Nephron (organoid): ENCODE measurements at regions not wholly inside any gene's neighbourhood (a gene's known extent, or its start where the extent isn't known, plus 50 kb on each side); places are given as distances from the start of the nearest gene placed in this dataset.

ENCODE experiments used
- H3K27ac Mint-ChIP-seq, 3 experiments: 2 replicates each; pipeline ENCODE4 v1.8.0; 2020; ENCODE audit warnings: mixed read lengths in 3 of 3, mild to moderate bottlenecking in 2 of 3, moderate library complexity in 1 of 3
- H3K27me3 Mint-ChIP-seq: 2 replicates; pipeline ENCODE4 v1.8.0; 2021; ENCODE audit warnings: low read depth, mild to moderate bottlenecking, moderate library complexity, mixed read lengths
- H3K36me3 Mint-ChIP-seq: 2 replicates; pipeline ENCODE4 v1.8.0; 2020; ENCODE audit warnings: low read depth, mixed read lengths
- H3K4me1 Mint-ChIP-seq: 2 replicates; pipeline ENCODE4 v1.8.0; 2020; ENCODE audit warnings: mixed read lengths
- H3K4me3 Mint-ChIP-seq, 3 experiments: 2 replicates each; pipeline ENCODE4 v1.8.0; 2020; ENCODE audit warnings: mild to moderate bottlenecking in 3 of 3, mixed read lengths in 3 of 3, moderate library complexity in 2 of 3
- H3K9me3 Mint-ChIP-seq: 2 replicates; pipeline ENCODE4 v1.8.0; 2020; ENCODE audit warnings: mixed read lengths
- TF ChIP-seq, protein P1 (sequence below), 3 experiments: fragments of 200-600 bp; sonication (generic); IDR thresholded peaks; one replicate each; pipeline ENCODE4 v1.5.0; 2021; ENCODE audit warnings: antibody characterized with exemption in 3 of 3; ENCODE audit not compliant: unreplicated experiment in 3 of 3

DNA sequence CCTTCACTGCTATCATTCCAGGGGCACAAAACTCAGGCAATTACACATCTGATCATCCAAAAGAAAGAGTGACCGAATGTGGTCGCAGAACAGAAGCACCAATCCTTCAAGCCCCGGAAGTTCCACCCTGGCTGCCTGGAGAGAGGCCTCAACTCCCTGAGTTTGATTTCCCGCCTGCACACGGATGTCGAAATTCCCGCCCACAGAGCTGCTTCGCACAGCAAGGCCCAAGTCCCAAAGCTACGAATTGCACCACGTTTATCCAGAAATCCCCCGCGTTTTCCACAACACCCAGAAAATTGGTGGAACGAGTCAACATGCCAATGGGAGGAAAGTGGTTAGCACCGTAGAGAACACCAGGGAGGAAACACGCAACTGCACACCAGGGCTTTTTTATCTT lies 445.4 kb downstream of the EIPR1 start:
- Mint-ChIP-seq H3K4me3 (no peak overlapping the region), H3K36me3 (peaks cover 6% of the 10 kb centered on the region)

DNA sequence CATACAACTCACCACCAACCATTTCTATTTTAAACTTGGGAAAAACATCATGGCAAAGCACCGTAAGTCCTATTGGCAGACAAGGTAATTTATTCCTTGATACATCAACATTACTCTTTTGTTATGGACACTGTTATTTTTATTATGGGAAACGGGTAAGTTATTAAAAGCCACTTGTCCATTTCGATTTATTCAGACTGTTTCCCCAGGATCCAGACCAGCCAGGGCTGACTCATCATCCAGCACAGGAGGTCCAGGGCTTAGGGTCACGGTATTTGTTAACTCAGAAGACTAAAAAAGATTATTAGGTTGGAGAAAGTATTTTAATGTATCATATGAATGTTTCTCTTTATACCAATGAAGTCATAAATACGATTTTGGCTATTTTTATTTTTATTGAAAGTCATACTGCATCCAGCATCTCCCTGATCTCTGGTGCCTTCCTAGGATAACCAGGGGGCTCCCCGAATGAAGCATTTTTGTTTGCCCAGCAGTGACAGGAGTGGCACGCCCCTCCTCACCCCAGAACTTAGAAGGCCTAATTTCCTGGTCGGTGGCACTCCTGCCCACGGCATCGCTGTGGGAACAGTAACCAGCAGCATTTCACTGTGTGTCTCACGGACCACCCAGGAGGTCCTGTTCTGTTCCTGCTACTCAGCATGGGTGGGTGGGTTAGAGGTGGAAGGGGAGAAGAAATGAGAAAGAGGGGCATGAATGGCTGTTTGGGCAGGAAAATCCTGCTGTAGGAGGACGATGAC lies 446.1 kb downstream of the EIPR1 start:
- H3K27ac Mint-ChIP-seq = no peak overlapping the region
- no peak overlapping the region for H3K4me3 Mint-ChIP-seq
- no peaks in the 10 kb centered on the region for H3K36me3 Mint-ChIP-seq
- H3K9me3 Mint-ChIP-seq = peaks cover 26% of the 10 kb centered on the region
- H3K4me1 Mint-ChIP-seq = peaks cover 14% of the 10 kb centered on the region
- peaks cover 4% of the 10 kb centered on the region for H3K27me3 Mint-ChIP-seq
- TF ChIP-seq, protein P1, sequence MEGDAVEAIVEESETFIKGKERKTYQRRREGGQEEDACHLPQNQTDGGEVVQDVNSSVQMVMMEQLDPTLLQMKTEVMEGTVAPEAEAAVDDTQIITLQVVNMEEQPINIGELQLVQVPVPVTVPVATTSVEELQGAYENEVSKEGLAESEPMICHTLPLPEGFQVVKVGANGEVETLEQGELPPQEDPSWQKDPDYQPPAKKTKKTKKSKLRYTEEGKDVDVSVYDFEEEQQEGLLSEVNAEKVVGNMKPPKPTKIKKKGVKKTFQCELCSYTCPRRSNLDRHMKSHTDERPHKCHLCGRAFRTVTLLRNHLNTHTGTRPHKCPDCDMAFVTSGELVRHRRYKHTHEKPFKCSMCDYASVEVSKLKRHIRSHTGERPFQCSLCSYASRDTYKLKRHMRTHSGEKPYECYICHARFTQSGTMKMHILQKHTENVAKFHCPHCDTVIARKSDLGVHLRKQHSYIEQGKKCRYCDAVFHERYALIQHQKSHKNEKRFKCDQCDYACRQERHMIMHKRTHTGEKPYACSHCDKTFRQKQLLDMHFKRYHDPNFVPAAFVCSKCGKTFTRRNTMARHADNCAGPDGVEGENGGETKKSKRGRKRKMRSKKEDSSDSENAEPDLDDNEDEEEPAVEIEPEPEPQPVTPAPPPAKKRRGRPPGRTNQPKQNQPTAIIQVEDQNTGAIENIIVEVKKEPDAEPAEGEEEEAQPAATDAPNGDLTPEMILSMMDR (IDR thresholded peaks at IDR 0.05; ENCODE audit: unreplicated experiment in 3 of 3) = no peak

More for the DNA sequence above, 445.4 kb downstream of the EIPR1 start:
- peaks cover 31% of the 10 kb centered on the region for H3K9me3 Mint-ChIP-seq
- H3K27ac Mint-ChIP-seq = no peak overlapping the region
- H3K27me3 Mint-ChIP-seq = peaks cover 8% of the 10 kb centered on the region
- TF ChIP-seq, protein P1 (IDR thresholded peaks at IDR 0.05; ENCODE audit: unreplicated experiment in 3 of 3) = no peak
- peaks cover 14% of the 10 kb centered on the region for H3K4me1 Mint-ChIP-seq

DNA sequence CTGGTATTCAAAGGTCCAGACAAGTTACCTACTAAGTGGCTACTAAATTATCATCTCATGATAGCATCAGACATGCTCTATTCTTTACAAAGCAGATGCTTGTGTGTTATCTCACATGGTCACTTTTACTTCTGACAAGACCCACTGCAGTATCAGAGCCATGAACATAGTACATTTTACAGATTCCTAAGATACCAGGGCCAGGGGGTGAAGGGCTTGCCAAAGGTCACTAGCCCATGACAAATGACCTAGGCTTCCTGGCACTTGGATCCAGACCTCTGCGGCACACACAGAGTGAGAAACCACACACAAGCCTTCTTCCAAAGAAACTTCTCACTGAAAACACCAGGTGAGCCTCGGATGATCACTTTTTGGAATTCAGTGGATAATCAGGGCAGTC lies 446.8 kb downstream of the EIPR1 start:
- Mint-ChIP-seq H3K27me3 (peaks cover 4% of the 10 kb centered on the region), H3K4me1 (peaks cover 14% of the 10 kb centered on the region), H3K27ac (no peak overlapping the region), H3K36me3 (no peaks in the 10 kb centered on the region), H3K4me3 (no peak overlapping the region), H3K9me3 (peaks cover 26% of the 10 kb centered on the region)
- TF ChIP-seq, protein P1 (IDR thresholded peaks at IDR 0.05; ENCODE audit: unreplicated experiment in 3 of 3) = no peak

DNA sequence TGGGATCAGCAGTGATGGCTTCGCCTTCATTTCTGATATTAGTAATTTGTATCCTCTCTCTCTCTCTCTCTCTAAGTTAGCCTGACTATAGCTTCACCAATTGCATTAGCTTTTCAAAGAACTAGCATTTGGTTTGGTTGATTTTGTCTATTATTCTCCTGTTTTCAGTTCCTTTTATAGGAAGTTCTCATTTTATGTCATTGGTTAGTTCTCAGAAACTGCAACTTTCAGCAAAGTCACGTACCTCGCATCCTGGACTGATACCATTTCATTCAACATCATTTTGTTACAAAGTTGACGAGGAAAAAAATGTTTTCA lies 450.8 kb downstream of the EIPR1 start:
- Mint-ChIP-seq H3K27me3 (no peaks in the 10 kb centered on the region), H3K9me3 (peaks cover 27% of the 10 kb centered on the region), H3K4me3 (no peak overlapping the region), H3K27ac (no peak overlapping the region), H3K36me3 (no peaks in the 10 kb centered on the region), H3K4me1 (no peaks in the 10 kb centered on the region)
- TF ChIP-seq, protein P1 (IDR thresholded peaks at IDR 0.05; ENCODE audit: unreplicated experiment in 3 of 3) = no peak

DNA sequence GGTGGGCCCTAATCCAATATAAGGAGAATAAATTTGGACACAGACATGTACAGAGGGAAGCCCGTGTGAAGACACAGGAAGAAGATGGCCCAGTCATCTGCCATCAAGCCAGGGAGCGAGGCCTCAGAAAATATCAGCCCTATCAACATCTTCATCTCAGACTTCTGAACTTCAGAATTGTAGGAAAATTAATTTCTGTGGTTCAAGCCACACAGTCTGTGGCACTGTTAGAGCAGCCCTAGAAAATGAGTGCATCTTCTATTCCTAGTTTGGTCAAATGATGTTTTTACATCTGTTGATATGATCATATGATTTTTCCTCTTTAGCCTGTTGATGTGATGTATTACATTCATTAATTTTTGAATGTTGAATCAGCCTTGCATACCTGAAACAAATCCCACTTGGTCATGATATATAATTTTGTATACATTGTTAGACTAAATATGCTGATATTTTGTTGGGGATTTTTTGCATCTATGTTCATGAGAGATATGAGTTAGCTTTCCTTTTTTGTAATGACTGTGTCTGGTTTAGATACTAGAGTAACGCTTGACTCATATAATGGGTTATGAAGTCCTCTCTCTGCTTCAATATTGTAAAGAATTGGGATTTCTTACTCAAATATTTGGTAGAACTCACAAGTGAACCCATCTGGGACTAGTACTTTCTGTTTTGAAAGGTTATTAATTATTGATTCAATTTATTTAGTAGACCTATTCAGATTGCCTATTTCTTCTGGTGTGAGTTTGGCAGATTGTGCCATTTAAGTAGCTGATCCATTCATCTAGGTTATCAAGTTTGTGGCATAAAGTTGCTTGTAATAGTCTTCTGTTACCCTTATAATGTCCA lies 451.4 kb downstream of the EIPR1 start:
- Mint-ChIP-seq H3K9me3 (peaks cover 27% of the 10 kb centered on the region), H3K4me1 (no peaks in the 10 kb centered on the region), H3K4me3 (no peak overlapping the region), H3K27ac (no peak overlapping the region), H3K36me3 (no peaks in the 10 kb centered on the region), H3K27me3 (no peaks in the 10 kb centered on the region)
- TF ChIP-seq, protein P1 (IDR thresholded peaks at IDR 0.05; ENCODE audit: unreplicated experiment in 3 of 3) = no peak
